HT-29 (cell line): ENCODE measurements at regions not wholly inside any gene's neighbourhood (a gene's known extent, or its start where the extent isn't known, plus 50 kb on each side); places are given as distances from the start of the nearest gene placed in this dataset.
A peak's percentile ranks its signal among the peaks of the same experiment; 100 is the strongest.

ENCODE experiments used
- DNase-seq: peaks from one replicate; pipeline ENCODE4 v3.0.0-alpha.2; 2015; ENCODE audit warnings: low spot score

- no peak for DNase-seq
Observed at GRCh38 chr5:159531554-159532105, 201.3 kb upstream of the IL12B start.

DNA sequence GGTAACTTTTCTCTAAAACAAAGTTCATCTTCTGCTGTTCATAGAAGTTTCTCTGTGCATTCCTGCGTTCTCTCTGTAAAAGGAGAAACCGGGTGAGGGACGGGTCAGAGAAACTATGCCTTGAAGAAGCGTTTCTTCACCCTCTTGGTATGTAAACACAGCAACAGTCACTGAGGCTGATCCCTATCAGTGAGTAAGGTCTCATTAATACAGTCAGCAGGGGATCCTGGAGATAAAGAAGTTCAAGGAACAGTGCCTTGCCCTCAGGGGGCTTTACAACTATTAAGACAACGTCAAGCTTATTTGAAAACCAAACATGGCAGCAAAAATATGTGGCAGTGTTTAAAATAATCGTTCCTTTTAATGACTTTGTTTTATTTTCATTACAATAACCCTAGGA is 202.9 kb upstream of the IL12B start:
- DNase-seq: no peak

- no peak for DNase-seq
Observed at GRCh38 chr5:159536166-159536565, 205.9 kb upstream of the IL12B start.

DNA sequence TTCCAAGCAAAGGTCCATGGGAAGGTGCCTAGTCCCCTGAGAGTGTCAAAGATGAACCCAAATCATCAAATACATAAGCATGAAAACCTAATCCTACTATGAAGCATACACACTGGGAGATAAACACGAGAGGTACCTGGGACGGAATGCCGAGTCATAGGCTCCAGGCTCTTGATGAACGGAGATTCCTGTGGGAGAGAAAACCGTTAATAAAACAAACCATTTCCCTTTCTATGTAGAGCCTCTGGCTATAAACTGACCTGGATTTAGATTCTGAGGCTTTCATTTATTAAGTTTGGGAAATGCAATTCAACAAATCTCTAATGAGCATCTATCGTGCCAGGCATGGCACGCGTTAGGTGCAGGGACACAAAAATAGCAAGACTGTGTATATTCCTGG is 206.4 kb upstream of the IL12B start:
- DNase-seq: no peak

DNA sequence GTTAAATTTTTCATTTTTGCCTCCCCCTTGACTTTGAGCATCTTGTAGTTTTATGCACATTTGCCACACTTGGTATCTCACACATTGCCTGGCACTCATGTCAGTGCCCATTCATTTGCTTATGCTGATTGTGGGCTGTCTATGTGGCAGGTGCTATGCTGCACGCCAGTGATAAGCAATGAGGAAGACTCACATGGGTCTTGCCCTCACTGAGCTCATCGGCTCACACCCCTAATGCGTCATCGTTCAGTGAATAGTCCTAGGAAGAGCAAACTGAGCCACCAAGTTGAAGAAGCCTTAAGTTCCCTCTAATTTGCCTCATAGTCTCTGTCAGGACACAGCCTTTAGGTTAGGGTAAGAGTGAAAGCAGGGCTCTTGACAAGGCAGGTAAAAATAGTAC is 209.4 kb upstream of the IL12B start:
- DNase-seq: no peak

DNA sequence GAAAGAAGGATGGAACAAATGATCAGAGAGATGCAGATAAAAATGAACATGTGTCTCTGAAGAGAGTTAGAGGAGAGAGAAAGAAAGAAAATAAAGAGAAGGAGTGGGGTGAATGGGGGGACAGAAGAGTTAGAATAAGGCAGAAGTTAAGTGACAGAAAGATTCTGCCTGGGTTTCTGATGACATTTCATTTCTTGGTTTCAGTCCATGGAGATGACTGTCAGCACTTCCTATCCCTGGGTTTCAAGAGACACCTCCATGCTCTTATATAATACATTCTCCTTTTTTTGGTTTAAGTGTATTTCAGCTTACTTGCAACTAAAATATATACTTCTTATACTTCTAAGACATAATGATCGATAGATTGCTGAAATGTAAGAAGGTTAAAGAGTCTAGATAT is 213.0 kb upstream of the IL12B start:
- DNase-seq: no peak

GRCh38 chr5:159545156-159545555 is 214.9 kb upstream of the IL12B start:
- DNase-seq: no peak

DNA sequence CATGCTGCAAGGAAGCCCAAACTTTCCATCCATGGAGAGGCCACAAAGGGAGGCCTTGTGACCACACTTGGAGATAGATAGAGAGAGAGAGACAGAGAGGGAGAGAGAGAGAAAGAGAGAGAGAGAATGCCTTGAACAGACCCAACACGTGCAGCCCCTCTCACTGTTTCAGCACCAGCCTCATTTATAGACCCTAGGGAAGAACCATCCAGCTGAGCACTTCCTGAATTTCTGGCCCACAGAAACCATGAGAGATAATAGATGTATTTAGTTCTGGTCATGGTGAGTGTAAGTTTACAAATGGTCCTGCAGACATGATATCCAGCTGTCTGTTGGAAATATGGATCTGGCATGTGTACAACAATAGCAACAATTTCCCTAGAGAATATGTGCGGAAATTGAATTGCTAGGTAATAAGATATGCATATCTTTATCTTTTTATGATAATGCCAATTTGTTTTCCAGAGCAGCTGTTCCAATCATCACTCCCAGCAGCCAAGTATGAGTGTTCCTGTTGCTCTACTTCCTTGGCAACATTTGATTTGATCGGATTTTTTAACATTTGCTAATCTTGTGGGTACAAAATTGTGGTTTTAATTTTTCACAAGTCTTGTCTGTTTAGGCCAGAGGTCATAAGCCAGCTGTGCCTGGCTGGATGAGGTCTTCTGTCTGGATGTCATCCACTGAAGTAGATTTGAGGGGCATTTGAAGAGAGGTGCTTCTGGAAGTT is 217.3 kb upstream of the IL12B start:
- DNase-seq: no peak

DNA sequence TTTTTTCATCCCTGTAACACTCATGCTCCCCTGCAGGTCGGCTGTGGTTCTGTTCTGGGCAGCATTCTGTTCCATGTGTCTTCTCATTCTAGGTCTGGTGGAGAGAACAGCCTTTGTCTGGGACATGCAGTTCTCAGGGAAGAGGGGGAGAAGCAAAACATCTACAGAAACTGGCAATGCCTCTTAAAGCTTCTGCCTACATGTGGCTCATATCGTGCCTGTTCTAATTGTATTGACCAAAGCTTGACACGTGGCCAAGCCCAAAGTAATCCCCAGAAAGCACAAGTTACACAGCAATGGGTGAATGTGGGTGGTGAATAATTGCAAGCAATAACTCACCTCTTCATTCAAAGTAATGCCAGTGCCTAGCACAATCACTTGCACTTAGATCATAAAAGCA is 218.2 kb upstream of the IL12B start:
- DNase-seq: no peak

GRCh38 chr5:159549046-159549445 is 218.8 kb upstream of the IL12B start:
- DNase-seq: no peak

DNA sequence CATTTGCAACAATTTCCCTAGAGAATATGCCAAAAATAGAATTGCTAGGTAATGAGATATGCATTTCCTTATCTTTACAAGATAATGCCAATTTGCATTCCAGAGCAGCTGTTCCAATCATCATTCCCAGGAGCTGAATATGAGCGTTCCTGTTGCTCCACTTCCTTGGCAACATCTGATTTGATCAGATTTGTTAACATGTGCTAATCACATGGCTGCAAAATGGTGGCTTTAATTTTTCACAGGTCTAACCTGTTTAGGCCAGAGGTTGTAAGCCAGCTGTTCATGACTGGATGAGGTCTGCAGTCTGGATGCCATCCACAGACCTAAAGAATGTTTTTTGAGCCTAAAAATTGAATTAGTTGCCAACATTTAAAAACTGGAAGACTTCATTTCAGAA is 220.7 kb upstream of the IL12B start:
- no peak for DNase-seq

DNA sequence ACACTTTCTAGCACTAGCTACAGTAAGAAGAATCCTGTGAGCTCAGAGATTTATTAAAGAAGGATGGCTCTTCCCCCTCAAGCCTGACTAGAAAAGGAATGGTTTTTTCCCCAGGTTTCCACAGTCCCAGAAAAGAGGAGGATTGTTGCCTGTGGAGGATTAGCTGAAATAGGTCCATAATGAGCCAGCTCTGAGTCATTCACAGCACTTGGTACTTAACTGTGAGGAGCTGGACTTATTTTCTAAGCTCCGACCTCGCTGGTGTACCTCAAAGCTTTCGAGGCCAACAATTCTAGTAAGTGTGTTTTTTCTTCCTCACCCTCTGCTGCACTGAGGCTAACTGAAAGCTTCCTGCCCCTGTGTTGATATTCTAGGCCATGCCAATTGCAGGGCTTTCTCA is 222.5 kb upstream of the IL12B start:
- DNase-seq: no peak

DNA sequence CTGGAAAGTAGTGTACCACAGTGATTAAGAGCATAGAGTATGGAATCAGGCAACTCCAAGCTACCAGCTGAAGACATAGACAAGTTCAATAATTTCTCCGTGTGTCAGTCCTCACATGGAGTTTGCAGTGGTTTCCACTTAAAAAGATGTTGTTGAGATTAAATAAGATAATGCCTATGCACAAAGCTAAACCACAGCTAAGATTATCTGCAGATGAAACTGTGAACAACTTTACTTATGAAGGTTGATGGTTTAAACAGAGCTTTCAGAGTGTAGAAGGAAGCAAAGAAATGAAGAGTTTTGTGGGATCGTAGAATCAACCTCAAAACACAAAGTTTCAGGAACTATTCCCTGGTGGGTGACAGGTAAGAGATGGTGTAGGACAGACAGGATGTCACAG is 223.5 kb upstream of the IL12B start:
- no peak for DNase-seq

DNA sequence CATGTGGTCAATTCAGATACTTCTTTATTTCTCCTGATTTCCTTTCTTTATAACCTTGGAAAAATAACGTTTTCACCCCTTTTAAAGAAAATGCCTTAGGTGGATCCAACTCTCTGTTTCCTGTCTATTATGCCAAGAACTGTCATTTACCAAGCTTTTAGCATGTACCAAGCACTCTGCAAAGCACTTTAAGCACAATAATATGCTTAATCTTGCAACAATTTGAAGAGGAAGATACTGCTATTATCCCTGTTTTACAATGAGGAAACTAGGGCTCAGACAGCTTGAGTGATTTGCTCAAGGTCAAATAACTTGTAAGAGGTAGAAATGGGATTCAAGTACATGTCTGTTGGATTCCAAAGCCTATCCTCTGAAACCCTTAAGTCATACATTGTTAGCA is 224.8 kb upstream of the IL12B start:
- no peak for DNase-seq

- DNase-seq: no peak
Observed at GRCh38 chr5:159559337-159559736, 229.1 kb upstream of the IL12B start.

GRCh38 chr5:159560088-159560487 is 229.8 kb upstream of the IL12B start:
- no peak for DNase-seq

DNA sequence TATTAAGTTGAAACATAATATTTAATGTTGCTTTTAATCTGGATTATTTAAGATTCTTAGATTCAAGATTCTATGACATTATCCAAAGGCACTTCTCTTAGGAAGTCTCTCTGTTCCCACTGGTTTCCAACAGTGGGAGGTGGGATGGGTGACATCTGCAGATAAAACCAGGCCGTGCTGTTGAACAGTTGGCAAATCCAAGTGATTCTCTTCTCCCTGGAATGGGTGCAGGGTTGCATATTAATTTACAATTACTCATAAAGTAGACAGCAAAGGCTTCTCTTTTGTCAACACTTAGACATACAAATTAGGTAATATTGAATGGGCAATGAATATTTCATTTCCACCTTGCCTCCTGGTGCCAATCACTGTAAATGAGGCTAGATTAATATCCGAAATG is 233.7 kb upstream of the IL12B start:
- no peak for DNase-seq

DNA sequence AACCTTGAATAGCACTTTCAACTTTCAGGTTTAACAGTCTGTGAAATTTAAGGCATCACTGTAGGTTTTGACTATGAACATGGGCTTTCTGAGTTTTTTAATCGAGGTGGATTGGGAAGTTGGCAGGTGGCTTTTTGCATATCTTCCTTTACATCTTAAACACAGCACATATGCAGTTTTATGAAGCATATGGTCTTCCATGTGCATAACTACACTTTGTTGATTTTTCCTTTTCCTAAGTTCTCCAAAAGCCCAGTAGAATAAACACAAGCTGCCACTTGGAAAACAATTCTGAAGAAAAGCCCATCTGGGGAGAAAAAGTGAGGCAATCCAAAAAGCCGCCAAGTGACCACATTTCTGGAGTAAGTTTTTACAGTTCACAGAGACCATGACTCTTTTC is 236.5 kb upstream of the IL12B start:
- DNase-seq: no peak

DNA sequence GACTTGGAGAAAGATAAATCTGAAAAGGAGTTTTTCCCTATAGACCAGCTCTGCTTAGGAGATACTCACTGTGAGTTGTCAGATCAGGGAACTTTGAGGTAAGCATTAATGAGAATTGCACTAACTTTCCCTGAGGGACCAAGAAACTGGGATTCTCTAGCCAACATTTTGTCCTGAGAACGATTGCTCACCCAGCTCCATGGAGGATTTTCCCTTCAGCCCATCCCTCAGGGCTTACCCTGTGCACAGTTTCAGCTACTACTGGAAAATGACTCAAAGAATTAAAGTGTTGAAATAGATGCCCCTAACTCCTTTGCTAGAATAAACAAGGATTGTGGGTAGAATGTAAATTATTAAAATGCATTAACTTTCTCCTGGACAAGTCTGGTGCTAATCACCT is 237.2 kb upstream of the IL12B start:
- DNase-seq: no peak

DNA sequence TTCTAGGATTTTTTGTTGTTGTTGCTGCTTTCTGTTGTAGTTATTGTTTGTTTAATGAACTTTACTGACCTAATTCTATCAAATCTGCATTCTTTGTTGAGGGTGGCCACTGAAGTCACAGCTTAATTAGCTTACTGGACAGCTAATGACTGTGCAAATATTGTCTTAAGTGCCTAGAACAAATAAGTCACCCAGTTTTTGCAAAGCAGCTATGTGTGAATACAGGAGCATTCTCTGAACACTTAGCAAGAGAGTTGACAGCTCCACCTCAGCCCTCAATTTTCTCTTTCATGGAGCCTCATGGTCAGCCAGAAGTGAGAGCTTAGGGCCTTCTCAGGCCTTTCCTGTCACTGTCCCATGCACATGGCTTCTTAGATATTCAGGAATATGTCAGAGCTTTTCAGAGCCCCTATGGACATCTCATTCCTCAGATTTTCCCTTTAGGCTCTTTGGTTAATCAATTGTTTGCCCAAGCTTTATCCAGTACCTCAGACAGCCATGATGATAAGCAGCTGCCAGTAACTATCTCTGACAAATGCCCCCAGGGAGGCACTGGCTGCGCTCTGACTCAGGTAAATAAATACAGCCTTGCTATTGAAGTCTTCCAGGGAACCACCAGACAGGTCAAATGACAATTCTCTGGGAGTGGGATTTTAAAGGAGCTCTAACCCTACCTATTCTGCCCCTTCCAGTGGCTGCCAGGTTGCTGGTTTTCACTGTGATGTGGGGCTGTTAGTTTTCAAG is 241.4 kb upstream of the IL12B start:
- DNase-seq: no peak

DNA sequence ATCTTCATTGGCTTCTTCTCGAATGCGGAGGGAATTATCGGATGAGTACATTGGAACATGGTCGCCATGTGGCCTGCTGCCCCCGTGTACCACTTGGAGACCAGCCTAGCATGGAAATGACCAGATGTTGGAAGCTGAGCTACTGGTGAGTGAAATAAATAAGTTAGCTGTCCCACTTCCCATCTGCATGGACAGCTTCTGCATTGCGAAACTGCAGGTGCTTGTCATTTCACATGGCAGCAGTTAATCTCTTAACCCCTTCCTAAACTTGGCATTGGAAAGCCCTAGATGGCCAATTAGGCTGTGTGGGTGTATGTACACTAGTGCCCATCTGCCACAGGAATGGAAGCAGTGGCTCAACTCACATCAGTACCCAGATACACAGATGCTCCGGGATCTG is 246.6 kb upstream of the IL12B start:
- no peak for DNase-seq

GRCh38 chr5:159581502-159582249 is 251.4 kb upstream of the IL12B start:
- peak; percentile 49 for DNase-seq
